NCI-H187 treated with DMSO at 0.1 percent for 48 hours (cell line): ENCODE measurements at regions not wholly inside any gene's neighbourhood (a gene's known extent, or its start where the extent isn't known, plus 50 kb on each side); places are given as distances from the start of the nearest gene placed in this dataset.

Source experiments
- DNase-seq: peaks from one replicate; lab custom pipeline; 2025; lab: John Stamatoyannopoulos, UW

GRCh38 chr9:109950710-109951443 is 170.9 kb downstream of the PALM2AKAP2 start:
- DNase-seq: no peak

GRCh38 chr9:109953300-109953699 is 173.3 kb downstream of the PALM2AKAP2 start:
- no peak for DNase-seq

- no peak for DNase-seq
Observed at GRCh38 chr9:109953813-109954497, 174.0 kb downstream of the PALM2AKAP2 start.

- DNase-seq: no peak
Observed at GRCh38 chr9:109956717-109957440, 176.9 kb downstream of the PALM2AKAP2 start.

- DNase-seq: no peak
Observed at GRCh38 chr9:109959679-109960078, 179.7 kb downstream of the PALM2AKAP2 start.

- no peak for DNase-seq
Observed at GRCh38 chr9:109961626-109962025, 181.6 kb downstream of the PALM2AKAP2 start.

- no peak for DNase-seq
Observed at GRCh38 chr9:109962215-109962614, 182.2 kb downstream of the PALM2AKAP2 start.

- no peak for DNase-seq
Observed at GRCh38 chr9:109963079-109963478, 183.1 kb downstream of the PALM2AKAP2 start.

- DNase-seq: no peak
Observed at GRCh38 chr9:109966643-109967368, 186.8 kb downstream of the PALM2AKAP2 start.

- no peak for DNase-seq
Observed at GRCh38 chr9:109967651-109968642, 187.9 kb downstream of the PALM2AKAP2 start.

- DNase-seq: no peak
Observed at GRCh38 chr9:109969011-109969410, 189.0 kb downstream of the PALM2AKAP2 start.

GRCh38 chr9:109969573-109970237 is 189.7 kb downstream of the PALM2AKAP2 start:
- DNase-seq: no peak

- DNase-seq: no peak
Observed at GRCh38 chr9:109971226-109971625, 191.2 kb downstream of the PALM2AKAP2 start.

- no peak for DNase-seq
Observed at GRCh38 chr9:109972026-109972882, 192.3 kb downstream of the PALM2AKAP2 start.

GRCh38 chr9:109973336-109973735 is 193.3 kb downstream of the PALM2AKAP2 start:
- no peak for DNase-seq

GRCh38 chr9:109974143-109974917 is 194.3 kb downstream of the PALM2AKAP2 start:
- no peak for DNase-seq

- DNase-seq: no peak
Observed at GRCh38 chr9:109974918-109975276, 194.9 kb downstream of the PALM2AKAP2 start.

GRCh38 chr9:109975574-109976295 is 195.7 kb downstream of the PALM2AKAP2 start:
- DNase-seq: no peak
